HG03196 (cell line): ENCODE measurements at regions not wholly inside any gene's neighbourhood (a gene's known extent, or its start where the extent isn't known, plus 50 kb on each side); places are given as distances from the start of the nearest gene placed in this dataset.

Experiments used
- ATAC-seq: cut with Tn5 transposase; IDR thresholded peaks from one replicate; pipeline ENCODE4 v1.9.1; 2021; ENCODE audit not compliant: unreplicated experiment

- no peak for ATAC-seq
Observed at GRCh38 chr2:5751873-5752482, 59.8 kb downstream of the SOX11 start.

GRCh38 chr2:5756272-5756671, 64.1 kb downstream of the SOX11 start:
- ATAC-seq, result no peak

- ATAC-seq, result no peak
Observed at GRCh38 chr2:5758346-5758745, 66.2 kb downstream of the SOX11 start.

- ATAC-seq, result no peak
Observed at GRCh38 chr2:5759949-5760348, 67.8 kb downstream of the SOX11 start.

- no peak for ATAC-seq
Observed at GRCh38 chr2:5763531-5763930, 71.3 kb downstream of the SOX11 start.

GRCh38 chr2:5764041-5764440, 71.9 kb downstream of the SOX11 start:
- no peak for ATAC-seq

- no peak for ATAC-seq
Observed at GRCh38 chr2:5766056-5766455, 73.9 kb downstream of the SOX11 start.

GRCh38 chr2:5766561-5766960, 74.4 kb downstream of the SOX11 start:
- no peak for ATAC-seq

- ATAC-seq, result no peak
Observed at GRCh38 chr2:5777131-5777535, 84.9 kb downstream of the SOX11 start.

- no peak for ATAC-seq
Observed at GRCh38 chr2:5781679-5782078, 89.5 kb downstream of the SOX11 start.

- ATAC-seq, result no peak
Observed at GRCh38 chr2:5782103-5782502, 89.9 kb downstream of the SOX11 start.

GRCh38 chr2:5788447-5788846, 96.3 kb downstream of the SOX11 start:
- no peak for ATAC-seq

GRCh38 chr2:5791371-5791770, 99.2 kb downstream of the SOX11 start:
- ATAC-seq, result no peak

- no peak for ATAC-seq
Observed at GRCh38 chr2:5794012-5794411, 101.8 kb downstream of the SOX11 start.

- ATAC-seq, result no peak
Observed at GRCh38 chr2:5798084-5798483, 105.9 kb downstream of the SOX11 start.

- no peak for ATAC-seq
Observed at GRCh38 chr2:5799348-5799747, 107.2 kb downstream of the SOX11 start.

- no peak for ATAC-seq
Observed at GRCh38 chr2:5803547-5803946, 111.4 kb downstream of the SOX11 start.

- no peak for ATAC-seq
Observed at GRCh38 chr2:5818961-5819600, 126.9 kb downstream of the SOX11 start.

GRCh38 chr2:5824126-5824525, 131.9 kb downstream of the SOX11 start:
- no peak for ATAC-seq

GRCh38 chr2:5825686-5826085, 133.5 kb downstream of the SOX11 start:
- no peak for ATAC-seq

GRCh38 chr2:5826979-5827655, 134.9 kb downstream of the SOX11 start:
- no peak for ATAC-seq

GRCh38 chr2:5834501-5834900, 142.3 kb downstream of the SOX11 start:
- no peak for ATAC-seq
